Endothelial cell of umbilical vein (primary cell): ENCODE measurements at regions not wholly inside any gene's neighbourhood (a gene's known extent, or its start where the extent isn't known, plus 50 kb on each side); places are given as distances from the start of the nearest gene placed in this dataset.

Source experiments
- BruUV-seq: library from RNA; stranded (reverse); fragments of 400-500 nt; replicated peaks from 2 replicates; lab custom pipeline; 2021; lab: Mats Ljungman, UMichigan
- CTCF ChIA-PET: fragments of 300-600, 350-600 bp; sonication (Branson Sonifier 250); formaldehyde crosslinking; loops from one replicate; lab custom pipeline; 2021; ENCODE audit warnings: antibody characterized with exemption, inconsistent platforms; lab: Charles Lee
- POLR2A ChIA-PET: fragments of 300-600, 350-600 bp; sonication (Branson Sonifier 250); formaldehyde crosslinking; loops from one replicate; lab custom pipeline; 2021; ENCODE audit warnings: antibody characterized with exemption, inconsistent platforms; lab: Charles Lee
- DNase-seq: peaks from one replicate; pipeline ENCODE4 v3.0.0-alpha.2; 2011; ENCODE audit warnings: low read depth, low spot score
- FAIRE-seq: peaks from 2 replicates; lab custom pipeline; 2011; peaks lifted over from hg19 to GRCh38; lab: Jason Lieb, UNC
- H2AFZ ChIP-seq: 2 replicates; pipeline ENCODE4 v1.6.0; 2012; ENCODE audit warnings: low read depth, low read length, control low read depth, inconsistent platforms
- H3K27ac ChIP-seq: 2 replicates; pipeline ENCODE4 v1.5.1; 2011; ENCODE audit warnings: low read depth, mild to moderate bottlenecking, control low read depth, low read length, moderate library complexity; ENCODE audit not compliant: insufficient read depth
- H3K27me3 ChIP-seq, 2 experiments: 2 replicates each; pipeline versions ENCODE4 v1.6.0 to v1.6.1; 2011; ENCODE audit warnings: low read length in 2 of 2, mixed read lengths in 1 of 2; ENCODE audit not compliant: control insufficient read depth in 2 of 2, insufficient read depth in 2 of 2
- H3K36me3 ChIP-seq, 2 experiments: 2 replicates in 1 of 2; 3 replicates in 1 of 2; pipeline ENCODE4 v1.5.1; 2011; ENCODE audit warnings: low read length in 2 of 2, mild to moderate bottlenecking in 1 of 2, moderate library complexity in 1 of 2; ENCODE audit not compliant: control insufficient read depth in 2 of 2, insufficient read depth in 2 of 2; ENCODE audit errors: extremely low read depth in 1 of 2
- H3K4me1 ChIP-seq: 3 replicates; pipeline ENCODE4 v1.5.1; 2011; ENCODE audit warnings: mild to moderate bottlenecking, low read length; ENCODE audit not compliant: control insufficient read depth, insufficient read depth; ENCODE audit errors: extremely low read depth
- H3K4me2 ChIP-seq: 2 replicates; pipeline ENCODE4 v1.6.1; 2011; ENCODE audit warnings: low read length, control low read depth, mixed read lengths; ENCODE audit not compliant: insufficient read depth
- H3K4me3 ChIP-seq, 3 experiments: fragments of 200-600 bp in 1 of 3; sonication (generic), shearing (Covaris generic) in 1 of 3; replicated peaks in 1 of 3; 2 replicates each; pipeline ENCODE4 v1.5.1; 2011 to 2016; ENCODE audit warnings: control low read depth in 3 of 3, low read length in 3 of 3, mild to moderate bottlenecking in 2 of 3, inconsistent platforms in 1 of 3, low read depth in 1 of 3, moderate library complexity in 1 of 3; ENCODE audit not compliant: insufficient read depth in 1 of 3
- H3K79me2 ChIP-seq: 2 replicates; pipeline ENCODE4 v1.6.0; 2012; ENCODE audit warnings: low read length, inconsistent platforms; ENCODE audit not compliant: control insufficient read depth, insufficient read depth
- H3K9ac ChIP-seq: replicated peaks from 2 replicates; pipeline ENCODE3; 2011; ENCODE audit warnings: low read length, control low read depth; ENCODE audit not compliant: insufficient read depth; ENCODE audit errors: extremely low read depth
- H3K9me1 ChIP-seq: replicated peaks from 3 replicates; pipeline ENCODE4 v1.6.0; 2011; ENCODE audit warnings: mild to moderate bottlenecking, low read length; ENCODE audit not compliant: control insufficient read depth, insufficient read depth; ENCODE audit errors: extremely low read depth
- H3K9me3 ChIP-seq: replicated peaks from 2 replicates; pipeline ENCODE4 v1.5.1; 2012; ENCODE audit warnings: low read length, inconsistent platforms; ENCODE audit not compliant: control insufficient read depth, insufficient read depth
- H4K20me1 ChIP-seq: replicated peaks from 2 replicates; pipeline ENCODE3; 2011; ENCODE audit warnings: mild to moderate bottlenecking, low read length; ENCODE audit not compliant: control insufficient read depth, insufficient read depth; ENCODE audit errors: extremely low read depth
- EZH2 ChIP-seq: IDR thresholded peaks from 2 replicates; pipeline ENCODE4 v1.6.1; 2012; ENCODE audit warnings: borderline replicate concordance, low read depth, mild to moderate bottlenecking, moderate library complexity, low read length, inconsistent platforms; ENCODE audit not compliant: severe bottlenecking
- FOS ChIP-seq: IDR thresholded peaks from 2 replicates; pipeline ENCODE4 v1.6.1; 2011; ENCODE audit warnings: mild to moderate bottlenecking, low read length, moderate library complexity, borderline replicate concordance; ENCODE audit not compliant: insufficient read depth
- GATA2 ChIP-seq: IDR thresholded peaks from 2 replicates; pipeline ENCODE4 v1.7.0; 2011; ENCODE audit warnings: low read depth, mild to moderate bottlenecking, moderate library complexity, mixed read lengths, low read length; ENCODE audit not compliant: insufficient read length, insufficient read depth
- JUN ChIP-seq: IDR thresholded peaks from 2 replicates; pipeline ENCODE4 v1.6.1; 2011; ENCODE audit warnings: borderline replicate concordance, low read depth; ENCODE audit not compliant: insufficient read length, insufficient read depth
- MYC ChIP-seq: IDR thresholded peaks from one replicate; pipeline ENCODE4 v1.6.1; 2011; ENCODE audit warnings: mild to moderate bottlenecking, low read depth, low read length
- POLR2A ChIP-seq: IDR thresholded peaks from 2 replicates; pipeline ENCODE4 v1.6.1; 2012; ENCODE audit warnings: low read depth, mild to moderate bottlenecking, control low read depth, low read length
- POLR2AphosphoS5 ChIP-seq: IDR thresholded peaks from 2 replicates; pipeline ENCODE4 v1.6.1; 2012; ENCODE audit warnings: low read depth, mild to moderate bottlenecking, control low read depth, low read length, moderate library complexity; ENCODE audit not compliant: insufficient read depth
- dilution Hi-C: fragments of 300-500 bp; cut with MboI; formaldehyde crosslinking; loops from one replicate; pipeline ENCODE4 v1.15.0; 2019; ENCODE audit warnings: low sequenced_read_pairs; ENCODE audit not compliant: extremely low pct_ligation_motif_present
- intact Hi-C: fragments of 100-400 bp; cut with micrococcal nuclease; formaldehyde crosslinking; loops from one replicate; pipeline ENCODE4 v1.10.0; 2022
- TF ChIP-seq, protein P1 (sequence below): IDR thresholded peaks from 2 replicates; pipeline ENCODE4 v1.6.1; 2011; ENCODE audit not compliant: insufficient read depth, insufficient read length
- TF ChIP-seq, protein P2 (sequence below), 2 donors: IDR thresholded peaks; 1 replicate in 1 of 2; 2 replicates in 1 of 2; pipeline ENCODE4 v1.5.1; 2011; ENCODE audit warnings: low read length in 2 of 2, mild to moderate bottlenecking in 2 of 2, moderate library complexity in 2 of 2, control low read depth in 1 of 2, inconsistent platforms in 1 of 2, low read depth in 1 of 2; ENCODE audit not compliant: insufficient read depth in 1 of 2; ENCODE audit errors: extremely low read depth in 1 of 2

DNA sequence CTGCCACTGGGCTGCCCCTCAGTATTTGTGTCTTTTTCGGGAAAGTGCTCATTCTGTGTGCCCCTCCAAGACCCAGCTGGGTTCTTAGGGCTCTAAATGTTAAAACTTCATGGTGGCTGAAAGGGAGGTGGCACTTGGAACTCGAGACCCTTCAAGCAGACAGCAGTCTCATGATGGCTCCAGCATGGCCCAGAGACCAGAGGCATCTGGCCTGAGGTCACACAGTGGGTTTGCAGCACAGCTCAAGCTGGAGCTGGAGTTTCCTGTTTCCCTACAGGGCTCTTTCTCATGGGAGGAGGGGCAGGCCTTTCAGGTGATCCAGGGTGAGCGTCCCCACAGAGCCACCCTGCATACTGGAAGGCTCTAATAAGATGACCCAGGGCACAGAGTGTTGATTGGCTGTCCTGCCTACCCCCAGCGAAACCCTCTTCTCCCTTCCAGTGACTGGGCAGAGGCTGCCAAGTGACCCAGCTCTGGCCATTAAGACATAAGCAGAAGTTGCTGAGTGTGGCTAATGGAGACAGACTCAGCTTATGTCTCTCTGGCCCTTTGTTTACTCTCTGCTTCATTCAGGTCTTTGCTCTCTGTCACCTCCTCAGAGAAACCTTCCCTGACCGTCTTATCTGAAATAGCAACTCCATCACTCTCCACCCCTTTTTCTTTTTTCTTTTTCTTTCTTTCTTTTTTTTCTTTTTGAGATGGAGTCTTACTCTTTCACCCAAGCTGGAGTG is 166.6 kb upstream of the SMAD3 start:
- Histone ChIP-seq H3K36me3 (no peaks in the 10 kb centered on the region), H3K9ac (no peak overlapping the region), H3K4me2 (no peak overlapping the region), H3K27me3 (no peaks in the 10 kb centered on the region), H4K20me1 (no peaks in the 10 kb centered on the region), H3K4me1 (peaks cover 6% of the 10 kb centered on the region), H2AFZ (no peak overlapping the region), H3K9me1 (no peaks in the 10 kb centered on the region), H3K4me3 (no peak overlapping the region), H3K9me3 (no peaks in the 10 kb centered on the region), H3K79me2 (no peaks in the 10 kb centered on the region), H3K27ac (no peak overlapping the region)
- dilution Hi-C loops (no loop called here), intact Hi-C loops (no loop called here)
- FAIRE-seq (no peak), DNase-seq (no peak)
- no TSS peak for BruUV-seq
- POLR2A ChIA-PET: no interaction called here
- no peak for TF ChIP-seq MYC
- no peak for TF ChIP-seq FOS
- CTCF ChIA-PET: interaction anchor here (2.7 kb wide), 1 partner anchor 15 kb away, joined by 12 read pairs; no protein-coding TSS in a partner anchor

DNA sequence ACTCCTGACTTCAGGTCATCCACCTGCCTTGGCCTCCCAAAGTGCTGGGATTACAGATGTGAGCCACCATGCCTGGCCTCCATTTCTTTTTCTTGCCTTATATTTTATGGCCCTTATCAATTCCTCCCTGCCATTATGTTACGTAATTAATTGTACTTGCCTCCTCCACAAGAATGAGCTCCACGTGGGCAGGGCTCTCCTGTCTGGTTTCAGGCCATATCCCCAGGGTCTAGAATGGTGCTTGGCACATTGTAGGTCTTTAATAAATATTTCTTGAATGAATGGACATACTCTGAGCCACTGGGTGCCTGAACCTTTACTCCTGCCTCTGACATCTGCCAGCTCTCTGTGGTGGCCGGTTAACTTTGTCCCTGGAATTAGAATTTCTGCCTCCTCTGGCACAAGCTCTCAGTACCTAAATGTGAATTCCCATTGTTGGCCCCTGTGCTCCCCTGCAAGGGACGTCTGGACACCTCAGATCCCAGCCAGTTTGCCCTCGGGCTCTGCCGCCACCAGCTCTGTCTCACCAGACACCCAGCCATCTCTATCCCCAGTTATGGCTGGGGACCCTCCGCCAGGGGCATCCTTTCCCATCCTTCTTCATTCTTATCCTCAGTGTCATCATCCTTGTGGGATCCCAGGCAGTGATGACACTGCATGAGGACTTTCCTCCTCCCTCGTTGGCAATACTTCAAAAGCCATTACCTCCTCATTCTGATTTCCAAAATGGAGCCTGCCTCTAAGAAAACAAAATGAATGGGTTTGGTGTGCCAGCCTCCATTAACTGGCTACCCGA is 165.6 kb upstream of the SMAD3 start:
- ChIA-PET CTCF (interaction anchor here (0.8 to 2.7 kb wide), 2 partner anchors 8 to 16 kb away, joined by 3 to 12 read pairs; no protein-coding TSS in a partner anchor), POLR2A (no interaction called here)
- H3K9ac ChIP-seq: no peak overlapping the region
- peaks cover 6% of the 10 kb centered on the region for H3K4me1 ChIP-seq
- H3K79me2 ChIP-seq: no peaks in the 10 kb centered on the region
- no TSS peak for BruUV-seq
- H3K4me3 ChIP-seq: no peak overlapping the region
- H3K27ac ChIP-seq: no peak overlapping the region
- H4K20me1 ChIP-seq: no peaks in the 10 kb centered on the region
- H3K9me1 ChIP-seq: no peaks in the 10 kb centered on the region
- no peak for DNase-seq
- dilution Hi-C loops: no loop called here
- TF ChIP-seq POLR2AphosphoS5 (no peak), MYC (no peak), JUN (no peak), POLR2A (no peak), EZH2 (no peak), FOS (no peak), GATA2 (no peak)
- TF ChIP-seq, protein P1, sequence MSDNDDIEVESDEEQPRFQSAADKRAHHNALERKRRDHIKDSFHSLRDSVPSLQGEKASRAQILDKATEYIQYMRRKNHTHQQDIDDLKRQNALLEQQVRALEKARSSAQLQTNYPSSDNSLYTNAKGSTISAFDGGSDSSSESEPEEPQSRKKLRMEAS: no peak
- TF ChIP-seq, protein P2, sequence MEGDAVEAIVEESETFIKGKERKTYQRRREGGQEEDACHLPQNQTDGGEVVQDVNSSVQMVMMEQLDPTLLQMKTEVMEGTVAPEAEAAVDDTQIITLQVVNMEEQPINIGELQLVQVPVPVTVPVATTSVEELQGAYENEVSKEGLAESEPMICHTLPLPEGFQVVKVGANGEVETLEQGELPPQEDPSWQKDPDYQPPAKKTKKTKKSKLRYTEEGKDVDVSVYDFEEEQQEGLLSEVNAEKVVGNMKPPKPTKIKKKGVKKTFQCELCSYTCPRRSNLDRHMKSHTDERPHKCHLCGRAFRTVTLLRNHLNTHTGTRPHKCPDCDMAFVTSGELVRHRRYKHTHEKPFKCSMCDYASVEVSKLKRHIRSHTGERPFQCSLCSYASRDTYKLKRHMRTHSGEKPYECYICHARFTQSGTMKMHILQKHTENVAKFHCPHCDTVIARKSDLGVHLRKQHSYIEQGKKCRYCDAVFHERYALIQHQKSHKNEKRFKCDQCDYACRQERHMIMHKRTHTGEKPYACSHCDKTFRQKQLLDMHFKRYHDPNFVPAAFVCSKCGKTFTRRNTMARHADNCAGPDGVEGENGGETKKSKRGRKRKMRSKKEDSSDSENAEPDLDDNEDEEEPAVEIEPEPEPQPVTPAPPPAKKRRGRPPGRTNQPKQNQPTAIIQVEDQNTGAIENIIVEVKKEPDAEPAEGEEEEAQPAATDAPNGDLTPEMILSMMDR (IDR thresholded peaks at IDR 0.05; ENCODE audit: extremely low read depth in 1 of 2, insufficient read depth in 1 of 2, low read depth in 1 of 2, low read length in 2 of 2): no peak
- FAIRE-seq: no peak
- H2AFZ ChIP-seq: no peak overlapping the region
- H3K4me2 ChIP-seq: no peak overlapping the region
- H3K9me3 ChIP-seq: no peaks in the 10 kb centered on the region
- H3K27me3 ChIP-seq: no peaks in the 10 kb centered on the region
- intact Hi-C loops: no loop called here
- H3K36me3 ChIP-seq: no peaks in the 10 kb centered on the region
